Activated CD4-positive, alpha-beta T cell treated with anti-CD3 and anti-CD28 coated beads for 48 hours (primary cell): ENCODE measurements at regions not wholly inside any gene's neighbourhood (a gene's known extent, or its start where the extent isn't known, plus 50 kb on each side); places are given as distances from the start of the nearest gene placed in this dataset.
"Not testable (repeated sequence)": the region's sequence is repeated elsewhere in the genome, so short reads cannot be mapped to it uniquely, and the experiment has no call there.

ENCODE experiments used
- DNase-seq: peaks from one replicate; pipeline ENCODE4 v3.0.0-alpha.2; 2020

DNA sequence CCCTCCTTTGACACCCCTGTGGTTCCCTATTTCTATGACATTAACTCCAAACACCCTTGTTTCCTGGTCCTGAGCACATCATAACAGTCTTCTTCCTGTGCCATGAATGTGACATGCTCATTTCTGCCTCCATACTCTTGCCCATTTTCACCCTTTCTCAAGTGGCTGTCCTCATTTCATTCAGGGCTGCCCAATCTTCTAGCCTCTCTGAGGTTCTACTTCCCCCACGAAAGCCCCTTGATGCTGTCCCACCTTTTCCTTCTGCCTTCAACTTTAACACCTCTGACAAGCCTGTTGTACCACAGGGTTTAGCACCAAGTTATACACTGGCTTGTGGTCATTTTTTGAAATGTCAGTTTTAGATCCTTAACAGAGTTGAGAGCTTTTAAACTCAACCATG, 136.2 kb upstream of the BOD1L1 start:
- DNase-seq = no peak

DNA sequence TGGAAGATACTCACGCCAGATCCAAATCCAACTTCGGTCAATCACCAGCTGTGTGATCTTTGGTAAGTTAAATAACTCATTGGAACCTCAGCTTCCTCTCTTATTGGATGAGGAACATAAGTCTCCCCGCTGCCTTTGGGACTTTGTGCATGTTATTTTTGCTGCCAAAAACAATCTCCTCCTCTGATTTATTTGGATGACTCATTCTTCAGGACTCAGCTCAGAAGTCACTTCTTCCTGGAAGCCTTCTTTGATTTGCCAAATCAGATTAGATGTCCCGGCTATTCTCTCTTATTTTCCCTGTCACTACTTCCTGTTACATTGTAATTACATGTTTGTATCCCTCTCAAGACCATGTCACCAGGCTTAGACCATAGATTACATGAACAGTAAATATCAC, 138.0 kb upstream of the BOD1L1 start:
- no peak for DNase-seq

DNA sequence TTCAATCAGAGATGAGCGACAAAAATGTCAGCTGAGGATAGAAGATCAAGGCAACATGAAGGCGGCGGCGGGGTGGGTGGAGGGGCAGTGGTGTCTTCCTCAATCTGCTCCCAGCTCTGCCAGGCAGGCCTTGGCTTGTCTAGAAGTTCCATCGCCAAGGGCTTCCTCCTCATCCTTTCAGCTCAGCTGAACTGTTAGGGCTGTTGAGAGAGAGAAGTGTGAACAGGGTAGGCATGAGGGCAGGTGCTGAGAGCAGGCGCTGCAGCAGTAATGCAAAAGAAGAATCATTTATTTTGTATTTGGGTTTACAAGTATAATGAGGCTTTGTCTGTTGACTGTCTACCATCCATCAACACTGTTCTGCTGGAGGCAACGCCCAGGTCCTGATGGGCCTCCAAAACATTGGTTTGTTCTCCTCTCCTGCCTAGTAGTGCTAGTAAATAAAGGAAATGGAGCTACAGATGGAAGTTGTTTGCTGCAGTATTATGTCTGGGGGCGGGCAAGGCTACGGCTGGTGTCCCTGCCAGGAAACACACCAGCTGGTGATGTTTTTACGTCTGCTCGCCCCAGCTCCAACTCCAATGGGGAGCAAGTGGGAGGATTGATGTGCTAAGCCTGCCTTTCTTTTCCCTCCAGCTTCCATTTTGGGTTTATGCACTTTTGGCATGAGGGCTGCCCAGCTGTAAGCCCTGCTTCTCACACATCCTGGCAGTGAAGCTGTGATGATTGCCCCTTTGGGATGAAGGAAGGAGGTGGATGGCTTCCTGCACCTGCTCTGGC, 139.4 kb upstream of the BOD1L1 start:
- DNase-seq = no peak

DNA sequence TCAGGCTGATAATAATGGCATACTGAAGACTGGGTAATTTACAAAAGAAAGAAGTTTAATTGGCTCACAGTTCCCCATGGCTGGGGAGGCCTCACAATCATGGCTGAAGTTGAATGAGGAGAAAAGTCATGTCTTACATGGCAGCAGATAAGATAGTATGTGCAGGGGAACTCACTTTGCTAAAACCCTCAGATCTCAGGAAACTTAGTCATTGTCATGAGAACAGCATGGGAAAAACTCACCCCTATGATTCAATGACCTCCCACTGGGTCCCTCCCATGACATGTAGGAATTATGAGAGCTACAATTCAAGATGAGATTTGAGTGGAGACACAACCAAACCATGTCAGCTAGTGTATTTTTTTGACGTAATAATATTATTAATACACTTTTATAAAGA, 149.8 kb upstream of the BOD1L1 start:
- no peak for DNase-seq

DNA sequence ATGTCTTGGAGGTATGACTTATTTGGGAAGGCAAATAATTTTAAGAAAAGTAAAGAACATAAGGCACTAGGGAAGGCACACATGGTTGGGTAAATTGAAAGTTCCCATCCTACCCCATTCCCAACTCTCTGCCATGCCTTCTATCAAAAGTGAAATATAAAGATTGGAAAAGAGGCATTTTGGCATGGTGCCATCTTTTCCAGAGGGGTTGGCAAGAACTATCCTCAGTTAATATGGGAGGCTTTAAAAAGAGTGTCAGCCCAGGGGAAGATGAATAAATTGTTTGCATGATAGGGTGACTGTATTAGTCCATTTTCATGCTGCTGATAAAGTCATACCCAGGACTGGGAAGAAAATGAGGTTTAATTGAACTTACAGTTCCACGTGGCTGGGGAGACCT, 150.8 kb upstream of the BOD1L1 start:
- no peak for DNase-seq

DNA sequence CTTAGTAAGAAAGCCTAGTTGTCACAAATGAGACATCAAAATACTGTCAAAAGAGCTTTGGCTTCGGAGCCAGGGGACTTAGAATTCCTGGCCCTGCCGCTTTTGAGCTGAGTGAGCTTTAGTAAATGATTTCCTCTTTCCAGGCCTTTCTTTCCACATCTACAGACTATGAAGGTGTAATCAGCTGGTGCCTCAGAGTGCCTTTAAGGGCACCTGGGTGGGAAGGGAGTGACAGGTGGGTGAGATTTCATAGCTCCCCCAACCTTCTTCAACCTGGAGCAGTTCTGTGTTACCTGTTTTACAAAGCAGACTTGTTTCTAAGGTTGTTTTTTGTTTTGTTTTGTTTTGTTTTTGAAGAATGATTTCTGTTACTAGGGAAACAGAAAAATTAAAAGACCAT, 154.7 kb upstream of the BOD1L1 start:
- no peak for DNase-seq

DNA sequence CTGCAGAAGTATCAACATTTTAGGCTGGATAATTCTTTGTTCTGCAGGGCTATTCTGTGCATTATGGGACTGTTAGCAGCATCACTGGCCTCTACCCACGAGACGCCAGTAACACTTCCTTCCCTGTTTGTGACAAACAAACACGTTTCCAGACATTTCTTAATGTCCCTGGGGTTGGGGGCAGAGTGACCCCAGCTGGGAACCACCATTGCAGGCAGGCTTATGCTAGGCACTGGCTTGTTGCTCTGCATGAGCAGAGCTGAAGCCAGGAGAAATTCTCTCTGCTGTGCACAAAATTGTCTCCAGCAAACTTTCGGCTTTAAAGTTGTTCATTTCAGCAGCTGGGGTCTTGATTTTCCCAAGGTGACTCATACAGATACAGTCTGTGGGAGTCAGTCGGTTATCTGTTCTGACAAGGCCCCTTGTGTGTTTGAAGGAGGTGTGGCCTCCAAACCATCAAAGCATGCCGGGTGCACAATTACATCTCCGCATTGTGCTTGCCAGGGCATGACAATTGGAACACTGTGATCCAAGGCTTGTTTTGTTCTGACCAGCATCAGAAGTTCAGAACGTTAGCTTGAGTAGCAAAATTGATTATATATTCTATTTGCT, 156.4 kb upstream of the BOD1L1 start:
- no peak for DNase-seq

DNA sequence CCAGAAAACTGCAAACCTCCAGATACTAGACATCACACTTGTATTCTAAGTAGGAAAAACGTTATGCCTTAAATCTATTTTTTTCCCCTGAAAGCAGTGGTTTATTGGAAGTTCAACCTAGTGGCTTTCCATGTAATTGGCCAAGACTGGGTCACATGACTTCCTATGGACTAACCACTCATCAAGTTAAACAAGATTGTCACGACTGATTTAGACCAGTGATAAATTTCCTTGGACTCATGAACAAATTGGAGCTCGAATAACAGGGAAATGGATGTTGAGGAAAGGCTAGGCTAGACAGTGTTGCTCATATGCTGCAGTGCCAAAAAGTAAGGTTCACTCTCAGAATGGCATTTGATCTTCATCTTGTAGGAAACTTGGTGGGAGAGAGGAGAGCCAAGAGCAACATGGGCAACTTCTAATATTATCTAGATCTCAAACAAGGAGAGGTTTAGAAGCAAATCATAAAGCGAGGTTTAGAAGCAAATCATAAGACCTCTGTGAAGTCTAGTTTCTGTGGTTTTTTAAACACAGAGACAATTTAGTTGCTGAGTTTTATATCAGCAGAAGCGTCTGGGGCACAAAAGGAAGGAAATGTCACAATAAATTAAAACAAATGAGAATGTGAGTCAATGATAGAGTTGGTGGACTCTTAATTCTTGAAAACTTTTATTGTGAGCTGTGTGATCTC, 165.6 kb upstream of the BOD1L1 start:
- DNase-seq = no peak

DNA sequence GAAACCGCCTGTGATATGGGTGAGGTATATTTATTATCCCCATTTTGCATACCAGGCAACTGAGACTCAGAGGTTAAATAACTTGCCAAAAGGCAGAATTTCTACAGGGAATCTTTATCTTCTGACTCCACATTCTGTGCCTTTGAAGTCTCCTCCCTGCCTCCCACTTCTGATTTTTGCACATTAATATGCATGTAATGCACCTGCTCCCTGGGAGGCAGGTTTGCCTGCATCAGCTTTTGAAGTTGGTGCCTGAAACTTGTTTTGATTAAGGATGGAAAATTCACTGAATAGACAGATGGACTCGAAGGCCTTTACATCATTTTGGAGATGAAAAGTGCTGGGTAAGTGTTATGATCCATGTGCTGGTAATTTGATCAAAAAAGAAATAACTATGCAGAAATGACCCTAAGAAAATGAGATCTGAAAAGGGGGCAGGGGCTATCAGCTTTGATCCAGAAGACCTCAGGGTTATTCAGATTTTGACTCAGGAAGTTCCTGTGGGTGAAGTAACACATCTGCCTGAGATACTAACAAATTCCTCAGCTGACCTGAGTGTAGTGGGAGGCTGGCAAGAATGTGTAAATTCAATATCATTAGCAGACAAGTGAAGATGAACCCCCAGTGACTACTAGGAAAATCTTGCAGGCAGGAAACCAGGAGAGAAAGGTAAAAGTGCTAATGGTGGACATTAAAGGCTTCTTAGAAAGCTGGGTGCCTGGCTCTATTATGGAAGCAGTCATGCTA, 167.5 kb upstream of the BOD1L1 start:
- no peak for DNase-seq

DNA sequence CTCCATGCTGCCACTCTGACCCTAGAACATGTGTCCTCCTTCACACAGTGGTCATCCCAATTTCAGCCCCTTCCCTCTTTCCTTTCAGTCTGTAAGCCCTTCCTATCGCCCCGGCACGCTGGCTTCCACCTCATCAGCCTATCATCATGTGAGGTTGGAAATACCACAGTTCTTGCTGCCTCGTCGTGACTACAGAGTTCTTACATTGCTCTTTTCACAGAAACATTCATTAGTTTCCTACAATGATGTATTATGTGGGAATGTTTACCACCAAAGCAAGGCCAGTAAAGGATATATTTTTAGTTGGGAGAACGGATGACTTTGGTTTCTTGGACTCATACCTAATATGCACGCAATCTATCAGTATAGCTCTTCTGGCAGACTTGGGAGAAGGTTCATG, 169.5 kb upstream of the BOD1L1 start:
- no peak for DNase-seq

DNA sequence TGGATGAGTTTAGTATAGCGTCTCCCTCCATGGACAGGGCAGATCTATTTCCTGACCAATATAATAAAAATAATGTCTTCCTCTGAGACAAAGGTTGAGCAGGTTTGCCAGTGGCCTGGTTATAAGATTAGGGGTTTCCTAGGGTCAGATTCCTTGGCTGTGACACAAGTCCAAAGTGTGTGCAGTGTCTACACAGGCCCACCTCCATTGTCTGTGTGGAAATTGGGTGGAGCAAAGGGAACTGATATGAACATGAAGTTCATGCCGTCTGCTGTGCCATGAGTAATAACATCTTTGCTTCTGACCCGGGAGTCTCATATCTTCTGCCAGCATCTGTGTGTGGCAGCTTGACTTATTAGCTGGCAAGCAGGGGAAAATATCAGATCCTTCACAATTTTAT, 187.7 kb upstream of the BOD1L1 start:
- no peak for DNase-seq

DNA sequence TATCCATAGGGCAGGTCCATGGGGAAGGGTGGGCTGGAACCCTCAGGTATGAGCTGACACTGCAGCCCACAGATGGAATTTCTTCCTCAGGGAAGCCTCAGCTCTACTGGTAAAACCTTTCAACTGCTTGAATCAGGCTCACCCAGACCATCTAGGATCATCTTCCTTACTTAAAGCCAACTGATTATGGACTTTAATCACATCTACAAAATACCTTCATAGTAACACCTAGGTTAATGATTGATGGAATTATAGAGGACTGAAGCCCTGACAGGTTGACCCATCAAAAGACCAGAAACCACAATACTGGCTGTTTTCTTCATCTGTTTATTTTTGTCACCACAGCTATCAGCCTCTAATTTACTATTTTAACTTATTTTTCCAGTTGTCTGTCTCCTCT, 188.9 kb upstream of the BOD1L1 start:
- DNase-seq = no peak

DNA sequence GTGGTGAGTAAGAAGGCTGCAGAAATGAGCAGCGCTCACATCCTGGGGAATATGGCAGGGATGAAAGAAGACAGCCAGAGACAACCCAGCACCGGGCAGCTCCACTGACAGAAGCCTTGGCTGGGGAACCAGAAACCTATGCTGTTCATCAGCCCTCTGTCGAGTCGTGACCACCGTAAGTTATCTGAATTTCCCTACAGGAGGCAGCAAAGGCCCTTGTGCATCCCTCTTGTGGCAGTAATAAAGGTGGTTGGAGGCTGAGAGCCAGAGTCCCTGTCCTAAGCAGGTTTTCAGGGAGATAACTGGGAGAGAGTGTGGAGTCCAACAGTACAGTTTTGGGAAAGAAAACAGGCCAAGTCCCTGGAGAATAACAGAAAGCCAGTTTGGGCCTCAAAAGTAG, 194.0 kb upstream of the BOD1L1 start:
- DNase-seq = no peak

DNA sequence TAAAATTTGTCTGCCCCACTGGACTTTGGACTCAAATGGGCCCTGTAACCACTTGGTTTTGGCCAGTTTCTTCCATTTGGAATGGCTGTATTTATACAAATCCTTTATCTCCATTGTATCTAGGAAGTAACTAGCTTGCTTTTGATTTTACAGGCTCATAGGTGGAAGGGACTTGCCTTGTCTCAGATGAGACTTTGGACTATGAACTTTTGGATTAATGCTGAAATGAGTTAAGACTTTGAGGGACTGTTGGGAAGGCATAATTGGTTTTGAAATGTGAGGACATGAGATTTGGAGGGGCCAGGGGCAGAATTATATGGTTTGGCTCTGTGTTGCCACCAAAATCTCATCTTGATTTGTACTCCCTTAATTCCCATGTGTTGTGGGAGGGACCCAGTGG, 198.3 kb upstream of the BOD1L1 start:
- DNase-seq = not testable (repeated sequence)

DNA sequence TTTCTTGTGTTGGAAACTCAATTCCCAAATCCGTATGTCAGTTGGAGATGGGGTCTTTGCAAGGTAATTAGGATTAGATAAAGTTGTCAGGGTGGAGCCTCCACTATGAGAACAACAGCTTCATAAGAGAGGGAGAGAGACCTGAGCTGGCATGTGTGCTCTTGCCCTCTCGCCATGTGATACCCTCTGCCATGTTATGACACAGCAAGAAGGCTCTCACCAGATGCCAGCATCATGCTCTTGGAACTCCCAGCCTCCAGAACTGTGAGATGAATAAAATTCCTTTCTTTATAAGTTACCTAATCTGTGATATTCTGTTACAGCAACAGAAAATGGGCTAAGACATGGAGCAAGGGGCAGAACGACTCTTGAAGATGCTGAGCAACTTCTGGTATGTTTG, 201.9 kb upstream of the BOD1L1 start:
- DNase-seq = no peak

DNA sequence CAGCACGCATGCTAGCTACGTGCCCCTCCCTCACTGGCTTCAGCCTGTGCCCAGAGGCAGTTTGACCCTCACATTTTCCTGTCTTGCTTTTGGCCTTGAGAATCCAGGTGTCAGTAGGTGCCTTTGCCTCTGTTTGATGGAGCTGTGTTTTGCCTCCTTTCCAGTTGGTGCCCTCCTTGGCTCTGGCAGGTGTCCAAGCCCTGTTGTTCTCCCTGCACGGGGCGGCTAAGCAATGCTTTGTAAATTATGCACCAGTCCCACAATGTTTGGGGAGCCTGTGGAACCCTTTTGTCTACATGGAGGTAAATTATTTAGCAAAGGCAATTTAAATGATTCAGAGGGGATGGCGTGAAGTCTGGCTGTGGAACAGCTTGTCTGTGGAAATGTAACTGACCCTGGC, 202.9 kb upstream of the BOD1L1 start:
- no peak for DNase-seq

DNA sequence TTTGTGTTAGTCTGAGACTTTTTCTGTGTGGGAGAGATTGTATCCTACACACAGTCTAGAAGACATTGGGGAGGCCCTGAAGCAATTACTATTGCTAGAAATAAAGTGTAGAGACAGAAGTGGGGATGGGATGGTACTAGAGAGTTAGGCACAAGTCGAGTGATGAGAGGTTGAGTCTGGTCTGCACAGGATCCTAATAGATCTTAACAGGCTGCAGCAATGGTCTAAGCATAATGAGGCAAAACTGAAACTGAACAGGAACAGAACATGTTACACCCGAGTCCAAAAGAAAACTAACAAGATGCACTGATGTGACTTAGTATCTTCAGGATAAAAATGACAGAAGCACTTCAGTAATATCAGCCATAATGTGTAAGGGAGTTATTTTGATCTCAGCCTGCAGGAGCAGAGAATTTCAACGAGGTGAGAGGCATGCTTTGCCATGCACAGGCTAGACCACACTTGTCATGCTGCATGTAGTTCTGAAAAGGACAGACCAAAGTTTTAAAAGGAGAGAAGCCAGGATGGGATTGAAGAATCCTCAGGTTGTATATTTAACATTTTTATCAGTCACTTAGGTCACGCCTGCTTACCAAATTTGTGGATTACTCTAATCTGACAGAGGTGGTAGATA, 205.8 kb upstream of the BOD1L1 start:
- no peak for DNase-seq

DNA sequence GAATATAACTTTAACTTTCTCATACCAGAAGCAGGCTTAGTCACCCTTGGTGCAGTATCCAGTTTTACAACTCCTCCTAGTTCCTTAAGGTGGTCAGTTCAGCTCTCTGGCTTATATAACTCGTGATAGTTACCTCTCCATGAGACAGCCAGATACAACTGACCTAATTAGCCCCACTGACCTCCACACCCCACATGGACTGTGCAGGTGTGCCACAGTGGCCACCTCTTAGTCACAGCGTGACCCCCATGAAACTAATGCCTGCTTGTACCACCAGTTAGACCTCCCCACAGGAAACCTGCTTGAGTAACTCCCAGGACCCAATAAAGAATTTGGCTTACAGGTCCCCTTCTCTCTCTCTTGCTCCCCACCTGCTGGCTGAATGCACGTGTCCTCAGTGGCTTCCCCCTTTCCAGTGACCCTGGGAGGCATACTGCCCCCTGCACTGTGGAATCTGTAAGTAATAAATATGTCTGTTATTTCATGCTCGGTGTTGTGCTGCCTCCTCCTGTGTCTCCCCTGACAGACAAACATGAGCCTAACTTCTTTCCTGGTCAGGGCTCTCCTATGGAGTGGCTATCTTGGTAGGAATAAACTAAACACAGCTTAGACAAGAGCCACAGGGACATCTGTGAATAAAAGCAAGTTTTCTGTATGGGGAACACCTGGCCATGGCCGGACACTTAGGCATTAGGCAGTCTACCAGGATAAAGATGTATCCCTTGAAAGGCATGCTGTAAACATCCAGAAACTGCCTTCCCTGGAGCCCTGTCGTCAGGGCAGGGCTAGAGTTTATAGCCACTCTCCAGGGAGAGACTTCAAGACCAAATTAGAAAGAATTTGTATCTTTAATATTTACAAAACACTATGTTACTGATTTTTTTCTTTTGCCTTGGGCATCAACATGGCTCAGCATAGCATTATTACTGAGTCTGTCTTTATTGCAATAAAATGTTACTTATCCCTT, 209.7 kb upstream of the BOD1L1 start:
- DNase-seq = no peak

DNA sequence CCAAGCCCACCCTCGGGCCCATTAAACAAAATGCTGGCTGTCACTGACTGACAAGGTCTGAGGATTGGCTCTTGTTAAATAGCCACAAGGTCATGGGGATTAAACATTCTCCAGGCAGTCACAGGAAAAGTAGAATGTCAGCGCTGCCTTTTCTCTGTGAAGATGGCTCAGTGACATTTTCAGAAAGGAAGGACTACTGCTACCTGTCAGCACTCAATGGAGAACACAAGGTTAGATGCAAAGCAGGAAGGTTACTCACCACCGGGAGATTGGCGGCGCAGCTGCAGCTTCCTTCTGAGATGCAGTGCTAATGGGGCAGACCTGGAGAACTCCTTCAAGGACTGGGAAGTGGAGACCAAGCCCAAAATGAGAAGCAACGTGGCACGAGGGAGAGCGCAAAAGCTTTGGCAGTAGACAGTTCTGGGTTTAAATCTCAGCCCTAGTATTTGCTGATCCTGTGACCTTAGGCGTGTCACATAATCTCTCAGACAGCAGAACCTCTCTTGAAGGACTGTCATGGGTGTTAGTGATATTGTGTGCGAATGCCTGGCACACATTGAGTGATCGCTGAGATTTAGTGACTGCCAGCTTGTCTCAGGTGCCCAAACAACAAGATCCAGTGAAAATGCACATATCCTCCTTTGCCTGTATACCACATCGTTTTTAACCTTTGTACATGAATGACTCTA, 213.1 kb upstream of the BOD1L1 start:
- DNase-seq = no peak

DNA sequence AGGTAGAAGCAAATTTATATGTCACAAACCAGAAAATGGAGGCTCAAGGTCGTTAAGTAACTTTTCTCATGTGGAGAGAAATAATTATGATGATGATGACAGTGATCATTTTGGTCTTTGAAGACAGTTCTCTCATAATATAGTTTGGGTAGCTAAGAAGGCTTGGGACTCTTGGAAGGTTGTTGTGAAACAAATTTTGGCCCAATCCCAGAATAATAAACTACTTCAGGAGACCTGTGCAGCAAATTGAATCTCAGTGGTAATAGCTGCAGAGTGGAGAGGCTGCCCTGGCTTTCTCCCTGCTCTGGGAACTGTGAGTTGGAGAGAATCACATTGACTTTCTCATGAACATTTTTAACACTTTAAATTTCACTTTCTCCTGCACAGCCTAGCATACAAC, 217.2 kb upstream of the BOD1L1 start:
- no peak for DNase-seq

DNA sequence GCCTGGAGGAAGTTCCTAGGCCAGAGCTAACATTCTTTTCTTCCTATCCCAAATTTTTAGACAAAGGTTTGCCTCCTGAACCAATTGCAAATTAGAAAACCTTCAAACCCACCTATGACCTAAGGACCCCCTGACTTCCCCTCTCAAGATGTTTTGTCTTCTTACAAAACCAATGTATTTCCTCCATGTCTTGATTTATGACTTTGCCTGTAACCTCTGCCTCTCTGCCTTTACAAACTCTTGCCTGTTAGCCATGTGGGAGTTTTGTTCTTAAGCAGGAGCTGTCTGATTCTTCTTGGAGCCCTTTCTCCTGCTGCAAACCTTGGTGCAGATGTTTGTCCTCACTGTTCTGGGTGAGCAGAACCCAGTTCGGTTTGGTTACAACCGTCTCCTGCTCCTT, 222.3 kb upstream of the BOD1L1 start:
- DNase-seq = no peak
